Fibroblast of skin of left quadriceps (primary cell): ENCODE measurements at regions not wholly inside any gene's neighbourhood (a gene's known extent, or its start where the extent isn't known, plus 50 kb on each side); places are given as distances from the start of the nearest gene placed in this dataset.
"Not testable (repeated sequence)": the region's sequence is repeated elsewhere in the genome, so short reads cannot be mapped to it uniquely, and the experiment has no call there.

Experiments used
- DNase-seq, 2 experiments: peaks; one replicate each; pipeline ENCODE4 v3.0.0-alpha.2; 2013; ENCODE audit warnings: low read depth in 2 of 2

- DNase-seq = no peak
Measured at GRCh38 chr16:26982422-26982821, 84.3 kb upstream of the C16orf82 start.

- no peak for DNase-seq
Measured at GRCh38 chr16:26983426-26983825, 83.3 kb upstream of the C16orf82 start.

GRCh38 chr16:26985100-26986065 lies 81.3 kb upstream of the C16orf82 start:
- no peak for DNase-seq

GRCh38 chr16:26987597-26988010 lies 79.1 kb upstream of the C16orf82 start:
- DNase-seq = no peak

GRCh38 chr16:26988186-26988585 lies 78.5 kb upstream of the C16orf82 start:
- DNase-seq = no peak

- DNase-seq = not testable (repeated sequence)
Measured at GRCh38 chr16:26990384-26991120, 76.2 kb upstream of the C16orf82 start.

GRCh38 chr16:26992666-26993349 lies 73.9 kb upstream of the C16orf82 start:
- DNase-seq = no peak

GRCh38 chr16:26993511-26993910 lies 73.2 kb upstream of the C16orf82 start:
- no peak for DNase-seq

GRCh38 chr16:26993963-26994362 lies 72.8 kb upstream of the C16orf82 start:
- DNase-seq = no peak

GRCh38 chr16:26995522-26995921 lies 71.2 kb upstream of the C16orf82 start:
- no peak for DNase-seq

GRCh38 chr16:27005386-27005785 lies 61.3 kb upstream of the C16orf82 start:
- no peak for DNase-seq
